Ovary (tissue), 3 donors: ENCODE measurements at regions not wholly inside any gene's neighbourhood (a gene's known extent, or its start where the extent isn't known, plus 50 kb on each side); places are given as distances from the start of the nearest gene placed in this dataset.

ENCODE experiments used
- POLR2A ChIP-seq: fragments of 450-650 bp; IDR thresholded peaks from one replicate; pipeline ENCODE4 v1.6.1; 2017; ENCODE audit warnings: antibody characterized with exemption, mild to moderate bottlenecking, moderate library complexity
- TF ChIP-seq, protein P1 (sequence below), 3 donors: fragments of 450-650 bp in 2 of 3; fragments of 200-600 bp in 1 of 3; IDR thresholded peaks; one replicate each; pipeline versions ENCODE4 v1.5.1 to v1.8.0; 2016 to 2022; ENCODE audit warnings: antibody characterized with exemption in 3 of 3, mild to moderate bottlenecking in 1 of 3
- donor health status: DM: no; HTN: no; CAD: no.

DNA sequence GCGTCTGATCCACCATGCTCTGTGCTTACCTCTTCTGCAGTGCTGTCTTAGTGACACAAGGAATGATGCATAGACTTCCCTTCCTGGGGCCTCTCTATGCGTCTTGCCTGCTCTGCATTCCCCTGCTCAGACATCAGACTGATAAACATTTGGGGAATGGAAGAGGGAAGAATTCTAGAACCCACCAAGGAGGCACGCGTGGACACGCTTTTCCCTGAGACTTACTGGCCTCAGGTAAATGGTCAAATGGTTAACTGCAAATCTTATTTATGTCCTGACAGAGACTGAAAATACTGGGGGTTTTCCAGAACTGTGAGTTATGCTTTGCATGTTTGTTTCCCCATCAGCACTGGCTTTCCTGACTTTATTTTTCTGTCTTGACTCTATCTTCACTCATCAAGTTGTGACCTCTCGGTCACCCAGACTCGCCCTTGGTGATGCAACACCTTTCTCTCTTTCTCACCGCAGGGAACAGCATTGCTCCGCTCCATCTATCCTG is 285.9 kb upstream of the FZD8 start:
- TF ChIP-seq, protein P1, sequence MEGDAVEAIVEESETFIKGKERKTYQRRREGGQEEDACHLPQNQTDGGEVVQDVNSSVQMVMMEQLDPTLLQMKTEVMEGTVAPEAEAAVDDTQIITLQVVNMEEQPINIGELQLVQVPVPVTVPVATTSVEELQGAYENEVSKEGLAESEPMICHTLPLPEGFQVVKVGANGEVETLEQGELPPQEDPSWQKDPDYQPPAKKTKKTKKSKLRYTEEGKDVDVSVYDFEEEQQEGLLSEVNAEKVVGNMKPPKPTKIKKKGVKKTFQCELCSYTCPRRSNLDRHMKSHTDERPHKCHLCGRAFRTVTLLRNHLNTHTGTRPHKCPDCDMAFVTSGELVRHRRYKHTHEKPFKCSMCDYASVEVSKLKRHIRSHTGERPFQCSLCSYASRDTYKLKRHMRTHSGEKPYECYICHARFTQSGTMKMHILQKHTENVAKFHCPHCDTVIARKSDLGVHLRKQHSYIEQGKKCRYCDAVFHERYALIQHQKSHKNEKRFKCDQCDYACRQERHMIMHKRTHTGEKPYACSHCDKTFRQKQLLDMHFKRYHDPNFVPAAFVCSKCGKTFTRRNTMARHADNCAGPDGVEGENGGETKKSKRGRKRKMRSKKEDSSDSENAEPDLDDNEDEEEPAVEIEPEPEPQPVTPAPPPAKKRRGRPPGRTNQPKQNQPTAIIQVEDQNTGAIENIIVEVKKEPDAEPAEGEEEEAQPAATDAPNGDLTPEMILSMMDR (IDR thresholded peaks at IDR 0.05): no peak
- no peak for TF ChIP-seq POLR2A
